Panc1 (cell line): ENCODE measurements at regions not wholly inside any gene's neighbourhood (a gene's known extent, or its start where the extent isn't known, plus 50 kb on each side); places are given as distances from the start of the nearest gene placed in this dataset.
"Not testable (repeated sequence)": the region's sequence is repeated elsewhere in the genome, so short reads cannot be mapped to it uniquely, and the experiment has no call there.

Source experiments
- ATAC-seq: fragments of 200-7000 bp; cut with Tn5 transposase; 2 replicates; pipeline ENCODE4 v1.9.1; 2020; ENCODE audit warnings: mild to moderate bottlenecking, moderate library complexity
- BruUV-seq: library from RNA; stranded (reverse); fragments of 400-500 nt; replicated peaks from 2 replicates; lab custom pipeline; 2021; lab: Mats Ljungman, UMichigan
- CTCF ChIA-PET: fragments of 300-600 bp; sonication (Branson Sonifier 250); formaldehyde crosslinking; loops from one replicate; lab custom pipeline; 2022; ENCODE audit warnings: antibody characterized with exemption; lab: Charles Lee
- POLR2A ChIA-PET: fragments of 300-600 bp; sonication (Branson Sonifier 250); formaldehyde crosslinking; loops from one replicate; lab custom pipeline; 2022; ENCODE audit warnings: antibody characterized with exemption; lab: Charles Lee
- DNase-seq: peaks from one replicate; pipeline ENCODE4 v3.0.0-alpha.2; 2010; ENCODE audit warnings: low read depth, low spot score
- H3K27ac ChIP-seq: 2 replicates; pipeline ENCODE4 v1.5.1; 2011; ENCODE audit warnings: mild to moderate bottlenecking, low read length, inconsistent platforms
- H3K27me3 ChIP-seq: fragments of 200-500 bp; sonication (Bioruptor generic); 2 replicates; pipeline ENCODE4 v1.6.0; 2014; ENCODE audit warnings: low read length, inconsistent platforms; ENCODE audit not compliant: control insufficient read depth, insufficient read depth
- H3K36me3 ChIP-seq: fragments of 200-500 bp; sonication (Bioruptor generic); 2 replicates; pipeline ENCODE4 v1.5.1; 2014; ENCODE audit warnings: inconsistent platforms, mild to moderate bottlenecking, low read length, moderate library complexity; ENCODE audit not compliant: control insufficient read depth, insufficient read depth
- H3K4me1 ChIP-seq: 2 replicates; pipeline ENCODE4 v1.5.1; 2011; ENCODE audit warnings: inconsistent platforms, mild to moderate bottlenecking, low read length, moderate library complexity; ENCODE audit not compliant: control insufficient read depth, insufficient read depth
- H3K4me3 ChIP-seq, 2 experiments: 2 replicates each; pipeline ENCODE4 v1.5.1; 2011 to 2012; ENCODE audit warnings: low read depth in 2 of 2, low read length in 2 of 2, mild to moderate bottlenecking in 2 of 2, inconsistent platforms in 1 of 2, moderate library complexity in 1 of 2
- H3K9me3 ChIP-seq: fragments of 200-500 bp; sonication (Bioruptor generic); 2 replicates; pipeline ENCODE4 v1.5.1; 2014; ENCODE audit warnings: low read depth, mild to moderate bottlenecking, inconsistent platforms, low read length, moderate library complexity; ENCODE audit not compliant: control insufficient read depth, insufficient read depth
- POLR2AphosphoS5 ChIP-seq: IDR thresholded peaks from 2 replicates; pipeline ENCODE4 v1.6.1; 2012; ENCODE audit warnings: mild to moderate bottlenecking, low read depth, low read length, moderate library complexity
- SIN3A ChIP-seq: IDR thresholded peaks from 2 replicates; pipeline ENCODE4 v1.6.1; 2012; ENCODE audit warnings: low read depth, mild to moderate bottlenecking, low read length, moderate library complexity, borderline replicate concordance; ENCODE audit not compliant: insufficient read depth
- TCF7L2 ChIP-seq: IDR thresholded peaks from 2 replicates; pipeline ENCODE4 v1.6.1; 2011; ENCODE audit warnings: mild to moderate bottlenecking, low read depth, low read length, inconsistent platforms
- in situ Hi-C: cut with HindIII; loops from 2 replicates; pipeline ENCODE4 v1.10.0; 2016; ENCODE audit warnings: low sequenced_read_pairs, low pct_unique_long_range_greater_than_20kb
- intact Hi-C: fragments of 100-400 bp; cut with micrococcal nuclease; formaldehyde crosslinking; loops from one replicate; pipeline ENCODE4 v1.10.0; 2022; ENCODE audit not compliant: unreplicated experiment
- TF ChIP-seq, protein P1 (sequence below): fragments of 450-650 bp; IDR thresholded peaks from 2 replicates; pipeline ENCODE4 v1.5.1; 2017; ENCODE audit warnings: mild to moderate bottlenecking
- TF ChIP-seq, protein P2 (sequence below), 2 experiments: IDR thresholded peaks; 2 replicates each; pipeline ENCODE4 v1.6.1; 2011 to 2012; ENCODE audit warnings: low read depth in 2 of 2, control low read depth in 1 of 2, low read length in 1 of 2, mild to moderate bottlenecking in 1 of 2, moderate library complexity in 1 of 2; ENCODE audit not compliant: insufficient read depth in 1 of 2

DNA sequence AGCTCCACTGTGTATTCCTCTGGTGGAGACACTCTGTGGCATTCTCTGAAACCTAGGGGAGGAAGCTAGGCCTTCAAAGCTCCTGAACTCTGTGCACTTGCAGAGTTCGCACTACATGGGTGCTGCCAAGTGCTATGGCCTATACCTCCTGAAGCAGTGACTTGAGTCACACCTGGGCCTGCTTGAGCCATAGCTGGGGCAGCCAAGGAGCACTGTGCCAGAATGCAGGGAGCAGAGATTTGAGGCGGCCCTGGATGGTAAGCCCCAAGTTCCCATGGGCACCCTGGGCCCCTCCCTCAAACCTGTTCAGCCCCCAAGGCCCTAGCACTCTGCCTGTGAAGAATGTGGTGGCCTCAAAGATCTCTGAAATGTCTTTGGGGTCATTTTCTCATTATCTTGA is 212.9 kb downstream of the SPATA31A6 start:
- H3K9me3 ChIP-seq: no peaks in the 10 kb centered on the region
- no peaks in the 10 kb centered on the region for H3K4me1 ChIP-seq
- DNase-seq: no peak
- TF ChIP-seq, protein P1, sequence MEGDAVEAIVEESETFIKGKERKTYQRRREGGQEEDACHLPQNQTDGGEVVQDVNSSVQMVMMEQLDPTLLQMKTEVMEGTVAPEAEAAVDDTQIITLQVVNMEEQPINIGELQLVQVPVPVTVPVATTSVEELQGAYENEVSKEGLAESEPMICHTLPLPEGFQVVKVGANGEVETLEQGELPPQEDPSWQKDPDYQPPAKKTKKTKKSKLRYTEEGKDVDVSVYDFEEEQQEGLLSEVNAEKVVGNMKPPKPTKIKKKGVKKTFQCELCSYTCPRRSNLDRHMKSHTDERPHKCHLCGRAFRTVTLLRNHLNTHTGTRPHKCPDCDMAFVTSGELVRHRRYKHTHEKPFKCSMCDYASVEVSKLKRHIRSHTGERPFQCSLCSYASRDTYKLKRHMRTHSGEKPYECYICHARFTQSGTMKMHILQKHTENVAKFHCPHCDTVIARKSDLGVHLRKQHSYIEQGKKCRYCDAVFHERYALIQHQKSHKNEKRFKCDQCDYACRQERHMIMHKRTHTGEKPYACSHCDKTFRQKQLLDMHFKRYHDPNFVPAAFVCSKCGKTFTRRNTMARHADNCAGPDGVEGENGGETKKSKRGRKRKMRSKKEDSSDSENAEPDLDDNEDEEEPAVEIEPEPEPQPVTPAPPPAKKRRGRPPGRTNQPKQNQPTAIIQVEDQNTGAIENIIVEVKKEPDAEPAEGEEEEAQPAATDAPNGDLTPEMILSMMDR: no peak
- no peak for TF ChIP-seq TCF7L2
- TF ChIP-seq SIN3A: no peak
- TF ChIP-seq, protein P2, sequence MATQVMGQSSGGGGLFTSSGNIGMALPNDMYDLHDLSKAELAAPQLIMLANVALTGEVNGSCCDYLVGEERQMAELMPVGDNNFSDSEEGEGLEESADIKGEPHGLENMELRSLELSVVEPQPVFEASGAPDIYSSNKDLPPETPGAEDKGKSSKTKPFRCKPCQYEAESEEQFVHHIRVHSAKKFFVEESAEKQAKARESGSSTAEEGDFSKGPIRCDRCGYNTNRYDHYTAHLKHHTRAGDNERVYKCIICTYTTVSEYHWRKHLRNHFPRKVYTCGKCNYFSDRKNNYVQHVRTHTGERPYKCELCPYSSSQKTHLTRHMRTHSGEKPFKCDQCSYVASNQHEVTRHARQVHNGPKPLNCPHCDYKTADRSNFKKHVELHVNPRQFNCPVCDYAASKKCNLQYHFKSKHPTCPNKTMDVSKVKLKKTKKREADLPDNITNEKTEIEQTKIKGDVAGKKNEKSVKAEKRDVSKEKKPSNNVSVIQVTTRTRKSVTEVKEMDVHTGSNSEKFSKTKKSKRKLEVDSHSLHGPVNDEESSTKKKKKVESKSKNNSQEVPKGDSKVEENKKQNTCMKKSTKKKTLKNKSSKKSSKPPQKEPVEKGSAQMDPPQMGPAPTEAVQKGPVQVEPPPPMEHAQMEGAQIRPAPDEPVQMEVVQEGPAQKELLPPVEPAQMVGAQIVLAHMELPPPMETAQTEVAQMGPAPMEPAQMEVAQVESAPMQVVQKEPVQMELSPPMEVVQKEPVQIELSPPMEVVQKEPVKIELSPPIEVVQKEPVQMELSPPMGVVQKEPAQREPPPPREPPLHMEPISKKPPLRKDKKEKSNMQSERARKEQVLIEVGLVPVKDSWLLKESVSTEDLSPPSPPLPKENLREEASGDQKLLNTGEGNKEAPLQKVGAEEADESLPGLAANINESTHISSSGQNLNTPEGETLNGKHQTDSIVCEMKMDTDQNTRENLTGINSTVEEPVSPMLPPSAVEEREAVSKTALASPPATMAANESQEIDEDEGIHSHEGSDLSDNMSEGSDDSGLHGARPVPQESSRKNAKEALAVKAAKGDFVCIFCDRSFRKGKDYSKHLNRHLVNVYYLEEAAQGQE (IDR thresholded peaks at IDR 0.05; ENCODE audit: insufficient read depth in 1 of 2, low read depth in 2 of 2, low read length in 1 of 2): no peak
- TF ChIP-seq POLR2AphosphoS5: no peak
- ChIA-PET POLR2A (no interaction called here), CTCF (no interaction called here)
- H3K4me3 ChIP-seq: no peak overlapping the region
- no TSS peak for BruUV-seq
- no peaks in the 10 kb centered on the region for H3K27me3 ChIP-seq
- intact Hi-C loops (no loop called here), in situ Hi-C loops (no loop called here)
- no peak overlapping the region for H3K27ac ChIP-seq
- no peaks in the 10 kb centered on the region for H3K36me3 ChIP-seq
- no peak for ATAC-seq

DNA sequence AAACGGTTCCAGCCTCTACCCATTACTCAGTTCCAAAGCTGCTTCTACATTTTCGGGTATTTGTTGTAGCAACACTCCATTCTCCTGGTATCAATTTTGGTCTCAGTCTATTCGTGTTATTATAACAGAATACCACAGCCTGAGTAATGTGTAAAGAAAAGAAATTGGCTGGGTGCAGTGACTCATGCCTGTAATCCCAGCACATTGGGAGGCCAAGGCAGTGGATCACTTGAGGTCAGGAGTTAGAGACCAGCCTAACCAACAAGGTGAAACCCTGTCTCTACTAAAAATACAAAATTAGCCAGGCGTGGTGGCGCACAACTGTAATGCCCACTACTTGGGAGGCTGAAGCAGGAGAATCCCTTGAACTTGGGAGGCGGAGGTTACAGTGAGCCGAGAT is 213.9 kb downstream of the SPATA31A6 start:
- H3K36me3 ChIP-seq, DNase-seq, H3K27ac ChIP-seq, H3K4me3 ChIP-seq, BruUV-seq, POLR2A ChIA-PET, ATAC-seq, intact Hi-C loops, H3K27me3 ChIP-seq, H3K9me3 ChIP-seq, H3K4me1 ChIP-seq, CTCF ChIA-PET, in situ Hi-C loops: not testable (repeated sequence)

DNA sequence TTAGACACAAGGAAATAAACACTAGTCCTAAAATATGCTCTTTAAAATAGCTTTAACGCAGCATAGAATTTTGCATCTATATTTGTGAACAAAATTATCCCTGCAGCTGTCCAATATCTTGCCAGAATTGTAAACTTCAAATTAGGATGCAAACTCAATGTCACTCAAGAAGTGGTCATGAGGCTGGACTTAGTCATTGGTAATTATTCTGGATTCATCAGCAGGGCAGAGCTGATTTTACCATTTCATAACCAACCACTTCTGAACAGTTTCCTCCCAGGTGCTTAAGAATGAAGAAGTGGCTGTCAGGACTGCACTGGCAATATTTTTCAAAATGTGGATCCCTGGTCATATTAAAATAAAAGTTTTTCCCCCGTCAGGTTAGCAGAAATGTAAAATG is 219.5 kb downstream of the SPATA31A6 start:
- intact Hi-C loops, H3K27me3 ChIP-seq, H3K9me3 ChIP-seq, H3K4me3 ChIP-seq, H3K27ac ChIP-seq, in situ Hi-C loops, H3K4me1 ChIP-seq, POLR2A ChIA-PET, CTCF ChIA-PET, ATAC-seq, H3K36me3 ChIP-seq, DNase-seq, BruUV-seq: not testable (repeated sequence)

DNA sequence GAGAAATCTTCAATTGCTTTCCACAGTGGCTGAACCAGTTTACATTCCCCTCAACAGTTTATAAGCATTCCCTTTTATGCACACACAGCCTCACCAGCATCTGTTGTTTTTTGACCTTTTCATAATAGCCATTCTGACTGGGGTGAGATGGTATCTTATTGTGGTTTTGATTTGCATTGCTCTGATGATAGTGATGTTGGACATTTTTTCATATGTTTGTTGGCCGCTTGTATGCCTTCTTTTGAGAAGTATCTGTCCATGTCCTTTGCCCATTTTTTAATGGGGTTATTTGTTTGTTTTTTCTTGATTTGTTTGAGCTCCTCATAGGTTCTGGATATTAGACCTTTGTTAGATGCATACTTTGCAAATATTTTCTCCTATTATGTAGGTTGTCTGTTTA is 226.1 kb downstream of the SPATA31A6 start:
- POLR2A ChIA-PET, CTCF ChIA-PET, H3K36me3 ChIP-seq, H3K27ac ChIP-seq, ATAC-seq, H3K4me3 ChIP-seq, in situ Hi-C loops, H3K4me1 ChIP-seq, H3K9me3 ChIP-seq, DNase-seq, BruUV-seq, H3K27me3 ChIP-seq, intact Hi-C loops: not testable (repeated sequence)

DNA sequence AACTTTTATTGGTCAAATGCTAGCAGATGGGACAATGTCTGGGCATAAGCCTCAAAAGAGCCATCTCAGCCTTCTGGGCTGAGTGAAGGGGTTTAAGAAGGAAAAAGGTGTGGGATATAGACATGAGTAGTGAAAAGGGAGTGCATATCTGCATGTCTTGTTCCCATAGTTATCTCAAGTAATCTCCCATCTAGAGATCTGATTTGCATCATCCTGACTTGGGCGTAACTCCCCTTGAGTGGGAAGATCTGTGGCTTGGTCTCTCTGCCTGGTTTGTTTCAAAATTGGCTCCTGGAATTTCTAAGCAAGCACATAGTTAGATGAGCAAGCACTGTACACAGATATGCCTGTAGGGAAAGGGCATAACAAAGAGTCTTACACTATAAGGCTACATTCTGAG is 228.9 kb downstream of the SPATA31A6 start:
- in situ Hi-C loops, intact Hi-C loops, H3K4me3 ChIP-seq, H3K36me3 ChIP-seq, H3K27me3 ChIP-seq, BruUV-seq, POLR2A ChIA-PET, DNase-seq, CTCF ChIA-PET, H3K9me3 ChIP-seq, H3K27ac ChIP-seq, H3K4me1 ChIP-seq, ATAC-seq: not testable (repeated sequence)
